HCT116 (cell line): ENCODE measurements at regions not wholly inside any gene's neighbourhood (a gene's known extent, or its start where the extent isn't known, plus 50 kb on each side); places are given as distances from the start of the nearest gene placed in this dataset.

Experiments
- ATAC-seq: fragments of 200-7000 bp; cut with Tn5 transposase; 2 replicates; pipeline ENCODE4 v1.9.1; 2020; ENCODE audit warnings: mild to moderate bottlenecking, moderate library complexity
- BruUV-seq: library from RNA; stranded (reverse); fragments of 400-500 nt; replicated peaks from 2 replicates; lab custom pipeline; 2021; lab: Mats Ljungman, UMichigan
- CTCF ChIA-PET: fragments of 300-600 bp; sonication (Branson Sonifier 250); formaldehyde crosslinking; loops from one replicate; lab custom pipeline; 2021; ENCODE audit warnings: antibody characterized with exemption; lab: Charles Lee
- POLR2A ChIA-PET: fragments of 300-600, 350-600 bp; sonication (Branson Sonifier 250); formaldehyde crosslinking; loops from one replicate; lab custom pipeline; 2021; ENCODE audit warnings: antibody characterized with exemption; lab: Charles Lee
- RAD21 ChIA-PET, 2 experiments: fragments of 300-600 bp; sonication (Branson Sonifier 250); formaldehyde crosslinking; loops; one replicate each; lab custom pipeline; 2023; ENCODE audit warnings: low total read pairs in 2 of 2; ENCODE audit not compliant: uncharacterized antibody in 2 of 2, unreplicated experiment in 2 of 2, low non-redundant PET in 1 of 2; lab: Charles Lee
- DNase-seq: peaks from one replicate; pipeline ENCODE4 v3.0.0-alpha.2; 2010; ENCODE audit warnings: low read depth, low spot score
- H2AFZ ChIP-seq: fragments of 200-600 bp; shearing (Covaris generic), sonication (generic); 2 replicates; pipeline ENCODE4 v1.6.1; 2017; ENCODE audit warnings: low read depth, mixed run types, mixed read lengths, antibody characterized with exemption, low read length; ENCODE audit not compliant: poor library complexity, severe bottlenecking
- H3K27ac ChIP-seq: 2 replicates; pipeline ENCODE4 v1.5.1; 2012; ENCODE audit warnings: low read depth, low read length
- H3K27me3 ChIP-seq: fragments of 200-600 bp; sonication (generic); 2 replicates; pipeline ENCODE4 v1.6.1; 2016; ENCODE audit warnings: mixed run types, low read length, mixed read lengths; ENCODE audit not compliant: insufficient read depth
- H3K36me3 ChIP-seq, 2 experiments: fragments of 200-500 bp in 1 of 2; fragments of 200-600 bp in 1 of 2; sonication (Bioruptor generic) in 1 of 2; sonication (generic) in 1 of 2; 2 replicates each; pipeline versions ENCODE4 v1.5.1 to v1.6.1; 2014 to 2016; ENCODE audit warnings: low read length in 2 of 2, inconsistent platforms in 1 of 2, mixed read lengths in 1 of 2, mixed run types in 1 of 2; ENCODE audit not compliant: insufficient read depth in 2 of 2, control insufficient read depth in 1 of 2
- H3K4me1 ChIP-seq, 2 experiments: fragments of 200-600 bp in 1 of 2; sonication (generic) in 1 of 2; 2 replicates each; pipeline versions ENCODE4 v1.5.1 to v1.6.1; 2012 to 2017; ENCODE audit warnings: low read length in 2 of 2, inconsistent platforms in 1 of 2, mild to moderate bottlenecking in 1 of 2, mixed read lengths in 1 of 2, mixed run types in 1 of 2, moderate library complexity in 1 of 2; ENCODE audit not compliant: insufficient read depth in 2 of 2, control insufficient read depth in 1 of 2
- H3K4me2 ChIP-seq: fragments of 200-600 bp; sonication (generic); 2 replicates; pipeline ENCODE4 v1.6.1; 2017; ENCODE audit warnings: mixed run types, low read length, mixed read lengths
- H3K4me3 ChIP-seq, 2 experiments: fragments of 200-600 bp in 1 of 2; sonication (generic) in 1 of 2; replicated peaks in 1 of 2; 2 replicates each; pipeline ENCODE4 v1.5.1; 2011 to 2016; ENCODE audit warnings: low read length in 2 of 2, control low read depth in 1 of 2, low read depth in 1 of 2, mild to moderate bottlenecking in 1 of 2, mixed read lengths in 1 of 2, mixed run types in 1 of 2
- H3K79me2 ChIP-seq: fragments of 200-600 bp; sonication (generic); 2 replicates; pipeline ENCODE4 v1.6.1; 2017; ENCODE audit warnings: mild to moderate bottlenecking, mixed run types, low read length, moderate library complexity, mixed read lengths; ENCODE audit not compliant: insufficient read depth
- H3K9ac ChIP-seq: fragments of 200-600 bp; sonication (generic); 2 replicates; pipeline ENCODE4 v1.6.1; 2016; ENCODE audit warnings: low read length, mixed read lengths
- H3K9me2 ChIP-seq: fragments of 200-600 bp; sonication (generic), shearing (Covaris generic); 2 replicates; pipeline ENCODE4 v1.6.1; 2017; ENCODE audit warnings: mixed run types, mild to moderate bottlenecking, moderate library complexity; ENCODE audit not compliant: insufficient read depth
- H3K9me3 ChIP-seq, 2 experiments: fragments of 200-500 bp in 1 of 2; fragments of 200-600 bp in 1 of 2; sonication (Bioruptor generic) in 1 of 2; sonication (generic) in 1 of 2; 2 replicates each; pipeline ENCODE4 v1.6.1; 2014 to 2017; ENCODE audit warnings: low read length in 2 of 2, mixed read lengths in 2 of 2, inconsistent platforms in 1 of 2, low read depth in 1 of 2, mild to moderate bottlenecking in 1 of 2, mixed run types in 1 of 2, moderate library complexity in 1 of 2; ENCODE audit not compliant: control insufficient read depth in 1 of 2, insufficient read depth in 1 of 2
- H4K20me1 ChIP-seq: fragments of 200-600 bp; sonication (generic), shearing (Covaris generic); 2 replicates; pipeline ENCODE4 v1.6.1; 2017; ENCODE audit warnings: mixed run types, mild to moderate bottlenecking, moderate library complexity; ENCODE audit not compliant: insufficient read depth
- ATF3 ChIP-seq: IDR thresholded peaks from 2 replicates; pipeline ENCODE4 v1.6.1; 2012
- CEBPB ChIP-seq: IDR thresholded peaks from 2 replicates; pipeline ENCODE4 v1.6.1; 2012; ENCODE audit warnings: low read depth
- ELF1 ChIP-seq: IDR thresholded peaks from 2 replicates; pipeline ENCODE4 v1.6.1; 2012; ENCODE audit warnings: low read depth, borderline replicate concordance
- EZH2 ChIP-seq: fragments of 200-600 bp; sonication (generic); IDR thresholded peaks from 2 replicates; pipeline ENCODE4 v1.6.1; 2017; ENCODE audit warnings: antibody characterized with exemption, mixed run types
- EZH2phosphoT487 ChIP-seq: fragments of 200-600 bp; IDR thresholded peaks from 2 replicates; pipeline ENCODE4 v1.6.1; 2018; ENCODE audit warnings: antibody characterized with exemption, borderline replicate concordance
- FOSL1 ChIP-seq: IDR thresholded peaks from 2 replicates; pipeline ENCODE4 v1.6.1; 2012; ENCODE audit warnings: low read depth
- JUND ChIP-seq: IDR thresholded peaks from 2 replicates; pipeline ENCODE4 v1.6.1; 2012
- POLR2A ChIP-seq: IDR thresholded peaks from 2 replicates; pipeline ENCODE4 v1.7.0; 2011; ENCODE audit warnings: borderline replicate concordance; ENCODE audit not compliant: insufficient read depth, insufficient read length; ENCODE audit errors: extremely low read depth
- POLR2AphosphoS5 ChIP-seq: IDR thresholded peaks from 2 replicates; pipeline ENCODE4 v1.6.1; 2011; ENCODE audit warnings: mild to moderate bottlenecking, low read depth, low read length, moderate library complexity
- RAD21 ChIP-seq: IDR thresholded peaks from 2 replicates; pipeline ENCODE4 v1.6.1; 2012; ENCODE audit warnings: low read depth, mild to moderate bottlenecking
- REST ChIP-seq: IDR thresholded peaks from 2 replicates; pipeline ENCODE4 v1.6.1; 2012; ENCODE audit warnings: low read depth
- SIN3A ChIP-seq: IDR thresholded peaks from 2 replicates; pipeline ENCODE4 v1.6.1; 2012; ENCODE audit warnings: low read depth
- SP1 ChIP-seq: IDR thresholded peaks from 2 replicates; pipeline ENCODE4 v1.6.1; 2012; ENCODE audit warnings: low read depth
- YY1 ChIP-seq: IDR thresholded peaks from 2 replicates; pipeline ENCODE4 v1.6.1; 2011; ENCODE audit warnings: low read length, low read depth, moderate library complexity, mild to moderate bottlenecking; ENCODE audit not compliant: insufficient replicate concordance; ENCODE audit errors: extremely low read depth
- ZBTB33 ChIP-seq: IDR thresholded peaks from 2 replicates; pipeline ENCODE4 v1.6.1; 2011; ENCODE audit warnings: mild to moderate bottlenecking, low read length, moderate library complexity; ENCODE audit not compliant: insufficient replicate concordance; ENCODE audit errors: extremely low read depth
- ZFX ChIP-seq: fragments of 450-650 bp; IDR thresholded peaks from 2 replicates; pipeline ENCODE4 v1.6.1; 2017
- ZNF274 ChIP-seq: fragments of 200-500 bp; sonication (Bioruptor generic); IDR thresholded peaks from 2 replicates; pipeline ENCODE4 v1.6.1; 2014; ENCODE audit warnings: mild to moderate bottlenecking, low read depth, low read length, inconsistent platforms
- intact Hi-C: fragments of 100-400 bp; cut with micrococcal nuclease; formaldehyde crosslinking; loops from 2 replicates; pipeline ENCODE4 v1.10.0; 2022
- TF ChIP-seq, protein P1 (sequence below): IDR thresholded peaks from 2 replicates; pipeline ENCODE4 v1.6.1; 2012

DNA sequence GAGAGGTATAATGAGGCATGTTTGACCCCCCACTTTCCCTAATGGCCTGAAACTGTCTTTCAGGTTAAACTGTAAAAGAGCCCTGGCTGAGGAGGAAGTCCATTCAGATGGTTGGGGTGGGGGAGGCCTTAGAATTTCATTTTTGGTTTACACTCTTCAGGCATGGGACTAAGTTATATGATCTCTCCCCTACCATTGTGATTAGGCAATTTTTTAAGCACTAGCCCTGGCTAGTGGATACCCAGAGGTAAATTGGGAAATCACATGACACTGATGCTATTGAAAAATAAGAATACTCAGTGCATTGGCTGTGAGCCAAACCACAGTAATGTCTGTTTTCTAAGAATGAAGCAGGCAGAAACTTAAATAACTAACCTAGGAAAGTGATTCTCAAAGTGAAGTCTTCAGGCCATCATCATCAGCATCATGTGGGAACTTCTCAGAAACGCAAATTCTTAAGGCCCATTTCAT lies 149.7 kb downstream of the RRAGB start:
- TF ChIP-seq YY1 = no peak
- no peak for TF ChIP-seq RAD21
- no peak for TF ChIP-seq FOSL1
- no peak for TF ChIP-seq JUND
- TF ChIP-seq EZH2phosphoT487 = no peak
- TF ChIP-seq ZFX = no peak
- TF ChIP-seq SIN3A = no peak
- TF ChIP-seq ATF3 = no peak
- no peak for TF ChIP-seq SP1
- TF ChIP-seq POLR2AphosphoS5 = no peak
- no peak for TF ChIP-seq ZBTB33
- TF ChIP-seq POLR2A = no peak
- no peak for TF ChIP-seq ELF1
- TF ChIP-seq, protein P1, sequence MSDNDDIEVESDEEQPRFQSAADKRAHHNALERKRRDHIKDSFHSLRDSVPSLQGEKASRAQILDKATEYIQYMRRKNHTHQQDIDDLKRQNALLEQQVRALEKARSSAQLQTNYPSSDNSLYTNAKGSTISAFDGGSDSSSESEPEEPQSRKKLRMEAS = no peak
- TF ChIP-seq ZNF274 = no peak
- no peak for TF ChIP-seq EZH2
- TF ChIP-seq REST = no peak
- TF ChIP-seq CEBPB = no peak
- no peak overlapping the region for H3K27ac ChIP-seq
- intact Hi-C loops = no loop called here
- H3K4me1 ChIP-seq = no peaks in the 10 kb centered on the region
- no TSS peak for BruUV-seq
- no peaks in the 10 kb centered on the region for H3K9me3 ChIP-seq
- ChIA-PET RAD21 (no interaction called here), POLR2A (no interaction called here), CTCF (no interaction called here)
- no peak overlapping the region for H3K9ac ChIP-seq
- no peaks in the 10 kb centered on the region for H3K36me3 ChIP-seq
- H2AFZ ChIP-seq = no peak overlapping the region
- DNase-seq (no peak), ATAC-seq (no peak)
- no peaks in the 10 kb centered on the region; the same call in 1 of the 2 replicates for H3K27me3 ChIP-seq
- no peaks in the 10 kb centered on the region for H3K9me2 ChIP-seq
- H3K4me3 ChIP-seq = no peak overlapping the region
- H4K20me1 ChIP-seq = no peaks in the 10 kb centered on the region
- no peaks in the 10 kb centered on the region for H3K79me2 ChIP-seq
- no peak overlapping the region for H3K4me2 ChIP-seq
